Adipocyte (in vitro differentiated cells): ENCODE measurements at regions not wholly inside any gene's neighbourhood (a gene's known extent, or its start where the extent isn't known, plus 50 kb on each side); places are given as distances from the start of the nearest gene placed in this dataset.

Experiments
- DNase-seq: peaks from one replicate; pipeline ENCODE4 v3.0.0-alpha.2; 2015; ENCODE audit warnings: low read depth
- H3K27me3 ChIP-seq: replicated peaks from 2 replicates; pipeline ENCODE4 v1.7.0; 2013; ENCODE audit warnings: mild to moderate bottlenecking, low read length, moderate library complexity; ENCODE audit not compliant: control insufficient read depth, insufficient read depth
- H3K36me3 ChIP-seq: 2 replicates; pipeline ENCODE4 v1.7.0; 2013; ENCODE audit warnings: low read length, mild to moderate bottlenecking, moderate library complexity; ENCODE audit not compliant: control insufficient read depth, insufficient read depth, severe bottlenecking
- H3K4me1 ChIP-seq: 2 replicates; pipeline ENCODE4 v1.7.0; 2013; ENCODE audit warnings: mild to moderate bottlenecking, low read length, moderate library complexity; ENCODE audit not compliant: control insufficient read depth, insufficient read depth
- H3K4me3 ChIP-seq: 2 replicates; pipeline ENCODE4 v1.7.0; 2013; ENCODE audit warnings: mild to moderate bottlenecking, low read length, moderate library complexity
- H3K9ac ChIP-seq: 2 replicates; pipeline ENCODE4 v1.7.0; 2013; ENCODE audit warnings: mild to moderate bottlenecking, low read length, moderate library complexity
- H3K9me3 ChIP-seq: 2 replicates; pipeline ENCODE4 v1.7.0; 2013; ENCODE audit warnings: mild to moderate bottlenecking, low read length, moderate library complexity; ENCODE audit not compliant: control insufficient read depth

DNA sequence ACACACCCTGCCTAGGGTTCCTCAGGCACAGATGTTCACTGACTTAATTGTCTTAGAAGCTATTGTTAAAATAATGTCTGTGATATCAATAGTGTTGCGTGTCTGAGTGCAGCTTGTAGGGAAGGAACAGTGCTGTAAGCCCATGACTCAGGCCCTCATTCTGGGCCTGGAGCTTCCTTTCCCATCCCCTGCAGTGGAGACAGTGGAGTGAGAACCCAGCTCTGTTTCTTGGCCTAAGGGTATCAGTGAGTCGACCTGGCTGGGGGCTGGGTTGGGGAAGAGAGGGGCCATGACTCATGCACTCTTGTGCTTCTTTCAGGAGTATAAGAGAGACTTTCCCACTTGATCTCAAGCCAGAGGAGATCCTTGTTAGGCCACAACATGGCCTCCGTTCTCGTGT lies 106.8 kb downstream of the HRH4 start:
- H3K36me3 ChIP-seq = no peaks in the 10 kb centered on the region
- no peaks in the 10 kb centered on the region for H3K27me3 ChIP-seq
- H3K4me3 ChIP-seq = no peak overlapping the region
- no peaks in the 10 kb centered on the region for H3K4me1 ChIP-seq
- H3K9me3 ChIP-seq = no peaks in the 10 kb centered on the region
- H3K9ac ChIP-seq = no peak overlapping the region
- no peak for DNase-seq

DNA sequence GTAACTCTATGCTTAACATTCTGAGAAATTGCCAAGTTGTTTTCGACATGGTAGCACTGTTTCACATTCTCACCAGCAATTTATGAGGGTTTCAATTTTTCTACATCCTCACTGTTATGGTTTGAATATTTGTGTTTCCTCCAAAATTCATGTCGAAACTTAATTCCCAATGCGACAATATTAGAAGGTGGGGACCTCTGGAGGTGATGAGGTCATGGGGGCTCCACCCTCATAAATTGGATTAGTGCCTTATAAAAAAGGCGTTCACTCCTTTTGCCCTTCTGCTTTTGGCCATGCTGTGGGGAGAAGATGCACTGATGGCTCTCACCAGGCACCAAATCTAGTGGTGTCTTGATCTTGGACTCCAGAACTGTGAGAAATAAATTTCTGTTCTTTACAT lies 110.3 kb downstream of the HRH4 start:
- peaks cover 24% of the 10 kb centered on the region for H3K9me3 ChIP-seq
- no peak for DNase-seq
- H3K4me1 ChIP-seq = no peaks in the 10 kb centered on the region
- H3K4me3 ChIP-seq = no peak overlapping the region
- H3K36me3 ChIP-seq = no peaks in the 10 kb centered on the region
- no peak overlapping the region for H3K9ac ChIP-seq
- no peaks in the 10 kb centered on the region for H3K27me3 ChIP-seq

- no peak for DNase-seq
- Histone ChIP-seq H3K36me3 (no peaks in the 10 kb centered on the region), H3K9me3 (peaks cover 4% of the 10 kb centered on the region), H3K27me3 (no peaks in the 10 kb centered on the region), H3K9ac (no peak overlapping the region), H3K4me1 (peaks cover 9% of the 10 kb centered on the region), H3K4me3 (no peak overlapping the region)
Measured at GRCh38 chr18:24582771-24583170, 122.3 kb downstream of the HRH4 start.

DNA sequence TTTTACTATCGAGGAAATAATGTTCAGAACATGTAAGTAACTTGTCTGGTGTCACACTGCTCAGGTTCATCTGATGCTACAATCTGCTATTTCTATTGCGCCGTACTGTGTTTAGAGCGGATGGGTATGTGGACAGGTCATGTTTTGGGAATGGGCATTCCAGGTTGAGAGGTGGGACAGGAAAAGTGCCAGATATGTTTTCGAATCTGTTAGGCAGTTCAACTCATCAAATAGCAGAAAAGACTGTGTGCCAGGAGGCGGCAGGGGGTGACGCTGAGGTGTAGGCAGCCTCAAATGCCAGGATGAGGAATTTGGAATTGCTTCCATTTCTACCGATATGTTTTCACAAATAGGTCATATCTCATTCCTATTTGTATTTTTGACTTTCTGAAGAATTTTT lies 123.8 kb downstream of the HRH4 start:
- H3K9ac ChIP-seq = no peak overlapping the region
- no peaks in the 10 kb centered on the region for H3K36me3 ChIP-seq
- no peak for DNase-seq
- peaks cover 9% of the 10 kb centered on the region for H3K4me1 ChIP-seq
- no peaks in the 10 kb centered on the region for H3K9me3 ChIP-seq
- H3K4me3 ChIP-seq = no peak overlapping the region
- no peaks in the 10 kb centered on the region for H3K27me3 ChIP-seq

DNA sequence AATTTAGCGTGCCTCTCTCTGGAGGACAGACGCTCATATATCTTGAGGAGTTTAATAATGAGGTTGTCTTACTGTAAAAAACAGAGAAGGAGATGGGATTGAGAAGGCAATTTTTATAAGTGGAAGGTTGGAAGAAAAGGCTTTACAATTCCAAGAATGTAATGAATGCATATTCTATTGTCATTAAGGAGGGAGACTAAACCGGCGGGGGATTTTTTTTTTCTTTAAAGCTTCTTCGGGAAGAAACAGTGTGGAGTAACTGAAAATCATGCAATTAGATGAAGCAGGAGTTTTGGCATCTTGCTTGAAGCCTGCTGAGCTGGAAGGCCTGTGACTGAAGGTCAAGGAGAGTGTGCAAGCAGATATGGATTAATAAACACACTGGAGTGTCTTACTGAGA lies 124.4 kb downstream of the HRH4 start:
- H3K9me3 ChIP-seq = no peaks in the 10 kb centered on the region
- no peak overlapping the region for H3K4me3 ChIP-seq
- H3K27me3 ChIP-seq = no peaks in the 10 kb centered on the region
- H3K9ac ChIP-seq = no peak overlapping the region
- H3K36me3 ChIP-seq = no peaks in the 10 kb centered on the region
- DNase-seq = no peak
- peaks cover 9% of the 10 kb centered on the region for H3K4me1 ChIP-seq

DNA sequence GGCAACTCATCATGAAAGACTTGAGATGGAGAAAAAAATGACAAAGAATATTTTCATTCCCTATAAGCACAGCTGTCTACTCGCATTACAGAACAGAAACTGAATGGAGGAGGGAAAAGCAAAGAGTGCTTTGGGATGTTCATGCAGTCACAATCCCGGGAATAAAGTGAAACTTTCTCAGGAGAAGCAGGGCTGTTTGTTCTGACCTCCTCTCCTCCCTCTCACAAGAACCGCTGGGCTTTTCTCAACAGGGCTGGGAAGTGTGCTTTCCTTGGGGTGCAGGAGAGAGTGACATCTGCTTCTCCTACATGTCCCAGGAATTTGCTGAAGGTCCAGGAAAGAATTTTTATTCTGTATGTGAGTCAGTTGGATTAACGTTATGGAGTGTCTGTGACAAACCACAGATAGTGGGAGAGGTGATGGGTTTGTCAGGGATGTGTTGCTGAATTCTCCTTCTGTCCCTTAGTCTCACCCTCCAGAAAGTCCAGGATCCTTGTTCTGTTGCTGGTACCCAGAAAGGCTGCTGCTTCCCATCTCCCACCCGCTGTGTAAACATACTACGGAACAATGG lies 125.6 kb downstream of the HRH4 start:
- DNase-seq = no peak

DNA sequence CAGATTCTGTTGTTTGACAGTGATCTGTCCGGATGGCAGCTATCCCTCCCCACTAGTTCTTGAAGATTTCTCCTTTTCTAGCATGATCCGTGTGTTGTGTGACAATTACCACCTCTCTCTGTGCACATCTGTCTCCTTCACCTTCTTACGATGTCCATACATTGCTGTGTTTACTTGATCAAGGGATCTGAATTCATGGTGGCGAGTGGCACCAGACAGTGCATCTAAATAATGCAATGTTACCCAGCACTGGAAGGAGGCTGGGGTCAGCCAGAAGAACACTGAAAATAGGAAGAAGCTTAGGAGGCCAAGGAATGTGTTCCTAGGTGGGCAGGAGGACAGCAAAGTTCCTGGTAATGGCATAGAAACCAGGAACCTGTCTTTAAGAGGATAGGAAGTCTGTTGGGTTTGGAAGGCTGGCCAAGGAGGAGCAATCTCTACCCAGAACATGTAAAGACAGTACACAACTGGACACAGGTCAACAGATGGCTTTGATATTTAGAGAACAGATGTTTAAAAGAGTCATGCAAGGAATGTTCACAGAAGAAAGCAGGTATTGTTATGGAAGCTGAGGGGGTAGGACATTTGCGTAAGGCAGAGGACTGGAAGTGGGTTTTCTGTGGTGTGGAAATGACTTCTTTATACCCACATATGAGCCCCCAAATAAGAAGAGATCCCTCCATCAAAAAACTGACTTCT lies 126.4 kb downstream of the HRH4 start:
- no peaks in the 10 kb centered on the region for H3K9me3 ChIP-seq
- no peaks in the 10 kb centered on the region for H3K27me3 ChIP-seq
- H3K36me3 ChIP-seq = no peaks in the 10 kb centered on the region
- no peak overlapping the region for H3K4me3 ChIP-seq
- peaks cover 9% of the 10 kb centered on the region for H3K4me1 ChIP-seq
- H3K9ac ChIP-seq = no peak overlapping the region
- DNase-seq = no peak

More for the DNA sequence above, 125.6 kb downstream of the HRH4 start:
- Histone ChIP-seq H3K4me3 (no peak overlapping the region), H3K9me3 (no peaks in the 10 kb centered on the region), H3K9ac (no peak overlapping the region), H3K4me1 (peaks cover 9% of the 10 kb centered on the region), H3K36me3 (no peaks in the 10 kb centered on the region), H3K27me3 (no peaks in the 10 kb centered on the region)

DNA sequence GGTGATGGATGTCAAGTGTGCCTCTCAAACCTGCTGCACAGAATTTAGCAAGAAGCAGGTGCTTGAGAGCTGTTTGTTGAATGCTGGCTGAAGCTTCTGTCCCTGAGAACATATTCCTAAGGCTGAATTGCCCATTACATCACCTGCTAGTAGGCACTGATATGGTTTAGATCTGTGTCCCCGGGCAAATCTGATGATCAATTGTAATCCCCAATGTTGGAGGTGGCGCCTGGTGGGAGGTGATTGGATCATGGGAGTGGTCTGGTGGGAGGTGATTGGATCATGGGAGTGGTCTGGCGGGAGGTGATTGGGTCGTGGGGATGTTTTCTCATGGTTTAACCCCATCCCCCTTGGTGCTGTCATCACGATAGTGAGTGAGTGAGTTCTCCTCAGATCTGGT lies 128.0 kb downstream of the HRH4 start:
- H3K36me3 ChIP-seq = no peaks in the 10 kb centered on the region
- no peak overlapping the region for H3K9ac ChIP-seq
- no peak overlapping the region for H3K4me3 ChIP-seq
- H3K9me3 ChIP-seq = no peaks in the 10 kb centered on the region
- peaks cover 9% of the 10 kb centered on the region for H3K4me1 ChIP-seq
- H3K27me3 ChIP-seq = no peaks in the 10 kb centered on the region
- DNase-seq = no peak

DNA sequence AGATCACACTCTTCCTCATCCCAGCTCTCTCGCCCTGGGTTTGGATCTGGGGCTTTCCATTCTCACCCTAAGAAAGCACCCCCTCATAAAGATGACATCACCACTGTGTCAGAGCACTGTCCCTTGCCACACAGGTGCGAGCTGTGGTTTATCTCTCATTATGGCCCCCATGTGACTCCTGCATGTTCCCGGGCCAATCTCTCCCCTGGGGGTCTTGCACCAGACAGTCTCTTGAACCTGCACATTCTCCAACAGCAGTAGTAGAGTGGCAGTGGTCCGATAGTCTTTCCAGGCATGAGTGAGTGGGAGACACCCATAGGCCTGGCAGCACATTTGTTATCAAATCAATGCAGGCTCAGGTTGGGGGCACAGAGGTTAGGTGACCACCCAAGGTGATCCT lies 130.5 kb downstream of the HRH4 start:
- H3K9ac ChIP-seq = no peak overlapping the region
- no peaks in the 10 kb centered on the region for H3K27me3 ChIP-seq
- H3K9me3 ChIP-seq = no peaks in the 10 kb centered on the region
- no peaks in the 10 kb centered on the region for H3K36me3 ChIP-seq
- H3K4me1 ChIP-seq = peaks cover 5% of the 10 kb centered on the region
- no peak overlapping the region for H3K4me3 ChIP-seq
- no peak for DNase-seq

DNA sequence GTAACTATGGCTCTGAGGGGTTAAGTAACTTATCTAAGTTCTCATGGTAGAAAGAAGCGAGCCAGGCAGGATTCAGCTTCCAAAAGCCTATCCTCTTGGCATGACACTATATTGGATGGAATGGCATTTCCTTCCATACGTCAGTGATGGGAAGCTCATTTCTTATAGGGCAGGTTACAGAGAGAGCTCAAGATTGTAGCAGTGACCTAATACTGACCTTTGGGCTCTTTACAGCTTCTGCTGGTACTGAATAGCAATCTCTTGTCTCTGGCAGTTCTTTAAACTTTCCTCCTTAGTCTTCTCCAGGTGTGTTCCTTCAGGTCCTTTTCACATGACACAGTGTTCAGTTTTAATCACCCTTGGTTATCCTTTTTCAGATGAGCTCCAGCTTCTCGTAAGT lies 133.0 kb downstream of the HRH4 start:
- Histone ChIP-seq H3K9me3 (no peaks in the 10 kb centered on the region), H3K4me1 (no peaks in the 10 kb centered on the region), H3K4me3 (no peak overlapping the region), H3K9ac (no peak overlapping the region), H3K27me3 (no peaks in the 10 kb centered on the region), H3K36me3 (no peaks in the 10 kb centered on the region)
- DNase-seq = no peak

GRCh38 chr18:24593886-24594285 lies 133.4 kb downstream of the HRH4 start:
- H3K9ac ChIP-seq = no peak overlapping the region
- no peaks in the 10 kb centered on the region for H3K27me3 ChIP-seq
- no peaks in the 10 kb centered on the region for H3K36me3 ChIP-seq
- H3K9me3 ChIP-seq = no peaks in the 10 kb centered on the region
- no peak for DNase-seq
- no peak overlapping the region for H3K4me3 ChIP-seq
- no peaks in the 10 kb centered on the region for H3K4me1 ChIP-seq

- Histone ChIP-seq H3K9me3 (no peaks in the 10 kb centered on the region), H3K36me3 (no peaks in the 10 kb centered on the region), H3K27me3 (peaks cover 5% of the 10 kb centered on the region), H3K4me3 (no peak overlapping the region), H3K9ac (no peak overlapping the region), H3K4me1 (no peaks in the 10 kb centered on the region)
- DNase-seq = no peak
Measured at GRCh38 chr18:24595561-24596031, 135.2 kb downstream of the HRH4 start.
